ENCODE measurements at regions not wholly inside any gene's neighbourhood (a gene's known extent, or its start where the extent isn't known, plus 50 kb on each side); places are given as distances from the start of the nearest gene placed in this dataset.

- in situ Hi-C loops (cut with HindIII; ENCODE audit: low pct_unique_long_range_greater_than_20kb, low sequenced_read_pairs), result no loop called here
- no TSS peak for BruUV-seq (replicated peaks)
- ATAC-seq (no peak), DNase-seq (ENCODE audit: low read depth, low spot score) (no peak)
- no peaks in the 10 kb centered on the region for H3K4me1 ChIP-seq (ENCODE audit: control insufficient read depth, insufficient read depth, low read length)
- no peaks in the 10 kb centered on the region for H3K27me3 ChIP-seq (ENCODE audit: control insufficient read depth, insufficient read depth, low read length)
- no peaks in the 10 kb centered on the region for H3K9me3 ChIP-seq (ENCODE audit: control insufficient read depth, insufficient read depth, low read depth, low read length)
- CTCF ChIA-PET, result no interaction called here
- no peak overlapping the region for H3K4me3 ChIP-seq (ENCODE audit: low read depth in 2 of 2, low read length in 2 of 2)
- POLR2A ChIA-PET, result no interaction called here
- H3K36me3 ChIP-seq (ENCODE audit: control insufficient read depth, insufficient read depth, low read length), result no peaks in the 10 kb centered on the region
- no peak overlapping the region for H3K27ac ChIP-seq (ENCODE audit: low read length)
- intact Hi-C loops (cut with micrococcal nuclease; ENCODE audit: unreplicated experiment), result no loop called here
- TF ChIP-seq TCF7L2 (IDR thresholded peaks at IDR 0.05; ENCODE audit: low read depth, low read length) (no peak), SIN3A (IDR thresholded peaks at IDR 0.05; ENCODE audit: borderline replicate concordance, insufficient read depth, low read depth, low read length) (no peak), POLR2AphosphoS5 (IDR thresholded peaks at IDR 0.05; ENCODE audit: low read depth, low read length) (no peak)
- TF ChIP-seq, protein P1, sequence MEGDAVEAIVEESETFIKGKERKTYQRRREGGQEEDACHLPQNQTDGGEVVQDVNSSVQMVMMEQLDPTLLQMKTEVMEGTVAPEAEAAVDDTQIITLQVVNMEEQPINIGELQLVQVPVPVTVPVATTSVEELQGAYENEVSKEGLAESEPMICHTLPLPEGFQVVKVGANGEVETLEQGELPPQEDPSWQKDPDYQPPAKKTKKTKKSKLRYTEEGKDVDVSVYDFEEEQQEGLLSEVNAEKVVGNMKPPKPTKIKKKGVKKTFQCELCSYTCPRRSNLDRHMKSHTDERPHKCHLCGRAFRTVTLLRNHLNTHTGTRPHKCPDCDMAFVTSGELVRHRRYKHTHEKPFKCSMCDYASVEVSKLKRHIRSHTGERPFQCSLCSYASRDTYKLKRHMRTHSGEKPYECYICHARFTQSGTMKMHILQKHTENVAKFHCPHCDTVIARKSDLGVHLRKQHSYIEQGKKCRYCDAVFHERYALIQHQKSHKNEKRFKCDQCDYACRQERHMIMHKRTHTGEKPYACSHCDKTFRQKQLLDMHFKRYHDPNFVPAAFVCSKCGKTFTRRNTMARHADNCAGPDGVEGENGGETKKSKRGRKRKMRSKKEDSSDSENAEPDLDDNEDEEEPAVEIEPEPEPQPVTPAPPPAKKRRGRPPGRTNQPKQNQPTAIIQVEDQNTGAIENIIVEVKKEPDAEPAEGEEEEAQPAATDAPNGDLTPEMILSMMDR (IDR thresholded peaks at IDR 0.05), result no peak
- TF ChIP-seq, protein P2, sequence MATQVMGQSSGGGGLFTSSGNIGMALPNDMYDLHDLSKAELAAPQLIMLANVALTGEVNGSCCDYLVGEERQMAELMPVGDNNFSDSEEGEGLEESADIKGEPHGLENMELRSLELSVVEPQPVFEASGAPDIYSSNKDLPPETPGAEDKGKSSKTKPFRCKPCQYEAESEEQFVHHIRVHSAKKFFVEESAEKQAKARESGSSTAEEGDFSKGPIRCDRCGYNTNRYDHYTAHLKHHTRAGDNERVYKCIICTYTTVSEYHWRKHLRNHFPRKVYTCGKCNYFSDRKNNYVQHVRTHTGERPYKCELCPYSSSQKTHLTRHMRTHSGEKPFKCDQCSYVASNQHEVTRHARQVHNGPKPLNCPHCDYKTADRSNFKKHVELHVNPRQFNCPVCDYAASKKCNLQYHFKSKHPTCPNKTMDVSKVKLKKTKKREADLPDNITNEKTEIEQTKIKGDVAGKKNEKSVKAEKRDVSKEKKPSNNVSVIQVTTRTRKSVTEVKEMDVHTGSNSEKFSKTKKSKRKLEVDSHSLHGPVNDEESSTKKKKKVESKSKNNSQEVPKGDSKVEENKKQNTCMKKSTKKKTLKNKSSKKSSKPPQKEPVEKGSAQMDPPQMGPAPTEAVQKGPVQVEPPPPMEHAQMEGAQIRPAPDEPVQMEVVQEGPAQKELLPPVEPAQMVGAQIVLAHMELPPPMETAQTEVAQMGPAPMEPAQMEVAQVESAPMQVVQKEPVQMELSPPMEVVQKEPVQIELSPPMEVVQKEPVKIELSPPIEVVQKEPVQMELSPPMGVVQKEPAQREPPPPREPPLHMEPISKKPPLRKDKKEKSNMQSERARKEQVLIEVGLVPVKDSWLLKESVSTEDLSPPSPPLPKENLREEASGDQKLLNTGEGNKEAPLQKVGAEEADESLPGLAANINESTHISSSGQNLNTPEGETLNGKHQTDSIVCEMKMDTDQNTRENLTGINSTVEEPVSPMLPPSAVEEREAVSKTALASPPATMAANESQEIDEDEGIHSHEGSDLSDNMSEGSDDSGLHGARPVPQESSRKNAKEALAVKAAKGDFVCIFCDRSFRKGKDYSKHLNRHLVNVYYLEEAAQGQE (IDR thresholded peaks at IDR 0.05; ENCODE audit: insufficient read depth in 1 of 2, low read depth in 2 of 2, low read length in 1 of 2), result no peak
Observed at GRCh38 chr14:38505973-38506249, 250.0 kb upstream of the CLEC14A start.

DNA sequence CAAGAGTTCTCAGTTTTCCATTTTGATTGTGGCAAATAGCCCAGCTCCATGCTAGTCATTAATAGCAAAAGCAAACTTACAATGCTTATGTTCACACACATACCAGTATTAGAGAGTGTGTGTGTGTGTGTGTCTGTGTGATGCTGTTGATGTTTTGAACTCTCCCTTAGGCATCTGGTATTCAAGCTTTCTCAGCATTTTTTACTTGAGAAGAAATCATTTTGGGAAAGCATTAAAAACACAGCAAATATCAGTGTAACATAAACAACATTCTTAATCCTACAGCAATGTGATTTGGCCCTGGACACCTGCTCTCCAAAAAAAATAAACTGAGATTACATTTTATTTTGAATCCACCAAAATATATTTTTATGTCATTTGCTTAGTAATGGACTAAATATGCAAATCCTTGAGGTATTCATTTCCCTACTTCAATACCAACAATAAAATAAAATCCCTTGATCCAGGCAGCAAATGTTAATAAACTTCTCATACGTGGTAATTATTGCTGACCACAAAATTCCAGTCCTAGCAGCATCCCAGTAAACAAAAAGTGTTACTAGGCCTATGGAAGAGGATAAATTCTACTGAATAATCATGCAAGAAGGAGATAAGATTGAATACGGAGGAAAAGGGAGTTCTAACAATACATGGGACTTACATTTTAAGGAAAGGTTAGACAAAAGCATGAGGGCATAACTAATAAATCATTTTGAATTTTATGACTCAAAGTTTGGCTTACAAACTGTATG lies 249.5 kb upstream of the CLEC14A start:
- DNase-seq (ENCODE audit: low read depth, low spot score) (no peak), ATAC-seq (no peak)
- no TSS peak for BruUV-seq (replicated peaks)
- TF ChIP-seq, protein P1 (IDR thresholded peaks at IDR 0.05), result no peak
- TF ChIP-seq TCF7L2 (IDR thresholded peaks at IDR 0.05; ENCODE audit: low read depth, low read length) (no peak), SIN3A (IDR thresholded peaks at IDR 0.05; ENCODE audit: borderline replicate concordance, insufficient read depth, low read depth, low read length) (no peak), POLR2AphosphoS5 (IDR thresholded peaks at IDR 0.05; ENCODE audit: low read depth, low read length) (no peak)
- TF ChIP-seq, protein P2 (IDR thresholded peaks at IDR 0.05; ENCODE audit: insufficient read depth in 1 of 2, low read depth in 2 of 2, low read length in 1 of 2), result no peak
- Histone ChIP-seq H3K36me3 (ENCODE audit: control insufficient read depth, insufficient read depth, low read length) (no peaks in the 10 kb centered on the region), H3K4me1 (ENCODE audit: control insufficient read depth, insufficient read depth, low read length) (no peaks in the 10 kb centered on the region), H3K9me3 (ENCODE audit: control insufficient read depth, insufficient read depth, low read depth, low read length) (no peaks in the 10 kb centered on the region), H3K27me3 (ENCODE audit: control insufficient read depth, insufficient read depth, low read length) (no peaks in the 10 kb centered on the region), H3K27ac (ENCODE audit: low read length) (no peak overlapping the region), H3K4me3 (ENCODE audit: low read depth in 2 of 2, low read length in 2 of 2) (no peak overlapping the region)
- POLR2A ChIA-PET, result no interaction called here
- CTCF ChIA-PET, result no interaction called here
- intact Hi-C loops (cut with micrococcal nuclease; ENCODE audit: unreplicated experiment) (no loop called here), in situ Hi-C loops (cut with HindIII; ENCODE audit: low pct_unique_long_range_greater_than_20kb, low sequenced_read_pairs) (no loop called here)

All from Panc1 (cell line).